Testis (tissue), 2 donors: ENCODE measurements at regions not wholly inside any gene's neighbourhood (a gene's known extent, or its start where the extent isn't known, plus 50 kb on each side); places are given as distances from the start of the nearest gene placed in this dataset.

ENCODE experiments used
- DNase-seq: peaks from one replicate; pipeline ENCODE4 v3.0.0-alpha.2; 2019
- H3K27ac ChIP-seq, 2 donors: fragments of 200-600 bp; sonication (generic); one replicate each; pipeline ENCODE4 v1.5.1; 2019
- H3K27me3 ChIP-seq: fragments of 200-600 bp; sonication (generic); one replicate; pipeline ENCODE4 v1.5.1; 2019
- H3K36me3 ChIP-seq: fragments of 200-600 bp; sonication (generic); one replicate; pipeline ENCODE4 v1.5.1; 2017; ENCODE audit warnings: low read depth; ENCODE audit errors: missing control alignments
- H3K4me1 ChIP-seq: fragments of 200-600 bp; sonication (generic); one replicate; pipeline ENCODE4 v1.5.1; 2019
- H3K4me3 ChIP-seq, 2 donors: fragments of 200-600 bp; sonication (generic); one replicate each; pipeline ENCODE4 v1.5.1; 2017 to 2019
- H3K9me3 ChIP-seq: fragments of 200-600 bp; sonication (generic); one replicate; pipeline ENCODE4 v1.5.1; 2017
- CTCF ChIP-seq, 3 experiments: fragments of 450-650 bp in 2 of 3; fragments of 200-600 bp in 1 of 3; sonication (generic) in 1 of 3; IDR thresholded peaks; one replicate each; pipeline ENCODE4 v1.5.1; 2016 to 2019; ENCODE audit warnings: antibody characterized with exemption in 3 of 3, mild to moderate bottlenecking in 2 of 3, moderate library complexity in 1 of 3
- POLR2A ChIP-seq: fragments of 450-650 bp; IDR thresholded peaks from one replicate; pipeline ENCODE4 v1.6.1; 2017; ENCODE audit warnings: antibody characterized with exemption, mild to moderate bottlenecking, moderate library complexity
- WGBS, 2 donors: methylation state at CpG; one replicate each; pipeline ENCODE4 v1.1.5; 2018; 5-methylcytosine and 5-hydroxymethylcytosine counted together
- intact Hi-C: fragments of 100-400 bp; cut with DNase I; formaldehyde crosslinking; loops from one replicate; pipeline ENCODE4 v1.15.1; 2023; ENCODE audit warnings: low total_unique reads

- Histone ChIP-seq H3K27ac (no peak overlapping the region), H3K9me3 (no peaks in the 10 kb centered on the region), H3K27me3 (no peaks in the 10 kb centered on the region), H3K4me1 (no peaks in the 10 kb centered on the region), H3K36me3 (no peaks in the 10 kb centered on the region), H3K4me3 (no peak overlapping the region)
- DNase-seq: no peak
- TF ChIP-seq CTCF (IDR thresholded peaks at IDR 0.05) (no peak), POLR2A (no peak)
- 84% methylated on average over 3 of the region's 3 CpGs for WGBS, 2 donors
- intact Hi-C loops: no loop called here
These were observed 896.0 kb downstream of the MCTP2 start for GRCh38 chr15:95127356-95127755.

GRCh38 chr15:95129574-95129973 lies 898.2 kb downstream of the MCTP2 start:
- intact Hi-C loops: no loop called here
- peak; percentile 33 for DNase-seq
- Histone ChIP-seq H3K9me3 (no peaks in the 10 kb centered on the region), H3K36me3 (no peaks in the 10 kb centered on the region), H3K4me1 (no peaks in the 10 kb centered on the region), H3K4me3 (no peak overlapping the region), H3K27me3 (no peaks in the 10 kb centered on the region), H3K27ac (peak overlapping the region in 1 of 2 donors; percentile 26)
- TF ChIP-seq POLR2A: no peak
- TF ChIP-seq CTCF (IDR thresholded peaks at IDR 0.05): no peak
- 23 to 29% methylated on average over 4 of the region's 4 CpGs for WGBS, 2 donors

- Histone ChIP-seq H3K4me3 (no peak overlapping the region), H3K27me3 (no peaks in the 10 kb centered on the region), H3K27ac (no peak overlapping the region), H3K9me3 (no peaks in the 10 kb centered on the region), H3K4me1 (no peaks in the 10 kb centered on the region), H3K36me3 (no peaks in the 10 kb centered on the region)
- DNase-seq: no peak
- no peak for TF ChIP-seq CTCF (IDR thresholded peaks at IDR 0.05)
- no peak for TF ChIP-seq POLR2A
- intact Hi-C loops: no loop called here
- WGBS, 2 donors: 56 to 69% methylated on average over 5 of the region's 5 CpGs
These were observed 899.8 kb downstream of the MCTP2 start for GRCh38 chr15:95131131-95131556.

DNA sequence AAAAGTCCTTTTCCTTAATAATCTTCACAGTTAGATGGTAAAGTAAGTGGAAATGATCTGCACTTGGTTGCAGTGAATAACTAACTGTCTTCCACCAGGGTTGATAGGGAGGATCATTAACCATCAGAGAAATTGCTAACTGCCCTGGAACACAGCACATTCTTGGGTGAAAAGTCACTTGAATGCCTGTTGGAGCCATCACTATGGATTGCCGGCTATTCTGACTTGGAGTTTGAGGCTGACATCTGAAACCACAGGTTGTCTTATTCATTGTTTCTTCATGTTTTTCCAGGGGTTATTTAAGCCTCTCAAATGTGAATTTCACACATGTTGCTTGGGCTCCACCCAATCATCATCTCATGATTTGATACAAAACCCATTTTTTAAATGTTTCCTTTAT lies 901.4 kb downstream of the MCTP2 start:
- Histone ChIP-seq H3K27ac (no peak overlapping the region), H3K9me3 (no peaks in the 10 kb centered on the region), H3K4me1 (no peaks in the 10 kb centered on the region), H3K36me3 (no peaks in the 10 kb centered on the region), H3K4me3 (no peak overlapping the region), H3K27me3 (no peaks in the 10 kb centered on the region)
- WGBS, 2 donors: 92 to 100% methylated on average over 1 of the region's 1 CpG
- no peak for DNase-seq
- intact Hi-C loops: no loop called here
- TF ChIP-seq CTCF (IDR thresholded peaks at IDR 0.05) (no peak), POLR2A (no peak)

GRCh38 chr15:95134431-95135110 lies 903.2 kb downstream of the MCTP2 start:
- TF ChIP-seq CTCF (IDR thresholded peaks at IDR 0.05) (no peak), POLR2A (no peak)
- H3K27ac ChIP-seq: no peak overlapping the region
- no peaks in the 10 kb centered on the region for H3K9me3 ChIP-seq
- DNase-seq: no peak
- H3K4me3 ChIP-seq: no peak overlapping the region
- intact Hi-C loops: no loop called here
- H3K27me3 ChIP-seq: no peaks in the 10 kb centered on the region
- WGBS, 2 donors: 45 to 55% methylated on average over 4 of the region's 4 CpGs
- no peaks in the 10 kb centered on the region for H3K36me3 ChIP-seq
- H3K4me1 ChIP-seq: no peaks in the 10 kb centered on the region
